Fibroblast of lung (primary cell): ENCODE measurements at regions not wholly inside any gene's neighbourhood (a gene's known extent, or its start where the extent isn't known, plus 50 kb on each side); places are given as distances from the start of the nearest gene placed in this dataset.

Source experiments
- DNase-seq, 2 donors: peaks; one replicate each; pipeline versions ENCODE4 v3.0.0 to v3.0.0-alpha.2; 2010; ENCODE audit warnings: low read depth in 2 of 2
- H2AFZ ChIP-seq: 2 replicates; pipeline ENCODE4 v1.5.1; 2012; ENCODE audit warnings: low read length, control low read depth, inconsistent platforms
- H3K27ac ChIP-seq: 2 replicates; pipeline ENCODE4 v1.5.1; 2011; ENCODE audit warnings: low read length, control low read depth; ENCODE audit not compliant: insufficient read depth
- H3K27me3 ChIP-seq: 2 replicates; pipeline ENCODE4 v1.5.1; 2011; ENCODE audit warnings: mild to moderate bottlenecking, low read length; ENCODE audit not compliant: control insufficient read depth, insufficient read depth
- H3K36me3 ChIP-seq: 2 replicates; pipeline ENCODE4 v1.5.1; 2011; ENCODE audit warnings: low read length; ENCODE audit not compliant: control insufficient read depth, insufficient read depth
- H3K4me1 ChIP-seq: 2 replicates; pipeline ENCODE4 v1.5.1; 2011; ENCODE audit warnings: low read length; ENCODE audit not compliant: control insufficient read depth, insufficient read depth; ENCODE audit errors: extremely low read depth
- H3K4me2 ChIP-seq: 2 replicates; pipeline ENCODE4 v1.5.1; 2011; ENCODE audit warnings: low read length, control low read depth; ENCODE audit not compliant: insufficient read depth; ENCODE audit errors: extremely low read depth
- H3K4me3 ChIP-seq, 4 experiments: fragments of 200-600 bp in 1 of 4; sonication (generic) in 1 of 4; replicated peaks in 1 of 4; 2 replicates each; pipeline ENCODE4 v1.5.1; 2011 to 2016; ENCODE audit warnings: low read length in 4 of 4, low read depth in 3 of 4, mild to moderate bottlenecking in 3 of 4, control low read depth in 2 of 4, inconsistent platforms in 1 of 4, mixed read lengths in 1 of 4; ENCODE audit not compliant: insufficient read depth in 1 of 4; ENCODE audit errors: control extremely low read depth in 1 of 4
- H3K79me2 ChIP-seq: 2 replicates; pipeline ENCODE4 v1.5.1; 2012; ENCODE audit warnings: mild to moderate bottlenecking, low read length, inconsistent platforms; ENCODE audit not compliant: control insufficient read depth, insufficient read depth
- H3K9ac ChIP-seq: 2 replicates; pipeline ENCODE4 v1.5.1; 2011; ENCODE audit warnings: mild to moderate bottlenecking, low read length, control low read depth; ENCODE audit not compliant: insufficient read depth
- H3K9me3 ChIP-seq: 2 replicates; pipeline ENCODE4 v1.5.1; 2012; ENCODE audit warnings: low read depth, low read length; ENCODE audit not compliant: control insufficient read depth, insufficient read depth
- H4K20me1 ChIP-seq: 2 replicates; pipeline ENCODE4 v1.5.1; 2011; ENCODE audit warnings: low read length; ENCODE audit not compliant: control insufficient read depth, insufficient read depth; ENCODE audit errors: extremely low read depth
- CTCF ChIP-seq, 2 donors: IDR thresholded peaks in 1 of 2; conservative IDR thresholded peaks in 1 of 2; 1 replicate in 1 of 2; 2 replicates in 1 of 2; pipeline ENCODE4 v1.5.1; 2011 to 2012; ENCODE audit warnings: low read length in 2 of 2, control low read depth in 1 of 2, inconsistent platforms in 1 of 2, low read depth in 1 of 2, mild to moderate bottlenecking in 1 of 2
- EZH2 ChIP-seq: IDR thresholded peaks from 2 replicates; pipeline ENCODE4 v1.5.1; 2012; ENCODE audit warnings: low read length, control low read depth, mild to moderate bottlenecking; ENCODE audit errors: missing control alignments

GRCh38 chr18:70405052-70405451 lies 116.2 kb downstream of the SOCS6 start:
- no peak overlapping the region for H3K4me2 ChIP-seq
- DNase-seq = peak in 1 of 2 donors; percentile 19
- no peaks in the 10 kb centered on the region for H3K79me2 ChIP-seq
- H3K9me3 ChIP-seq = no peaks in the 10 kb centered on the region
- no peak for TF ChIP-seq EZH2
- no peak for TF ChIP-seq CTCF (conservative IDR thresholded peaks at IDR 0.05 in 1 of 2, IDR thresholded peaks at IDR 0.05 in 1 of 2; ENCODE audit: low read depth in 1 of 2, low read length in 2 of 2)
- H3K36me3 ChIP-seq = no peaks in the 10 kb centered on the region
- no peak overlapping the region for H3K9ac ChIP-seq
- H4K20me1 ChIP-seq = no peaks in the 10 kb centered on the region
- H3K27me3 ChIP-seq = no peaks in the 10 kb centered on the region
- no peak overlapping the region for H3K4me3 ChIP-seq
- no peaks in the 10 kb centered on the region for H3K4me1 ChIP-seq
- H3K27ac ChIP-seq = no peak overlapping the region
- H2AFZ ChIP-seq = no peak overlapping the region

DNA sequence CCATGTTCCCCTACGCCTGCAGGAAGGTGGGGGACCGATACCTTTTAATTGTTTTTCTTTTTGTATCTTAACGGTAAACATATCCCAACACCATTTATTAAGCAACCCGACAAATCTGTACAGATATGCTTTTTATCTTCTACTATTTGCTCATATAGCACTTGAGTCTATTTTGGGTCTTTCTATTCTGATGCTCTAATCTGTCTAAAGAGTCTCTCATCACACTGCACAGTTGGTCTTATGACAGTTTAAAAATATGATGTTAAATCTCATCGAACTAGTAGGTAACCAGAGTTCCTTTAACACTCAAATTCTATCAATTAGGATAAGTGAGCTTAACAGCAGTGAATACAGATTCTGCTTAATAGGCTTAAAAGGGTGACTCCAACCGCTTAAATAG lies 111.6 kb downstream of the SOCS6 start:
- DNase-seq = no peak
- Histone ChIP-seq H3K27ac (no peak overlapping the region), H3K4me1 (peaks cover 6% of the 10 kb centered on the region), H3K36me3 (no peaks in the 10 kb centered on the region), H3K9me3 (no peaks in the 10 kb centered on the region), H3K9ac (no peak overlapping the region), H3K27me3 (no peaks in the 10 kb centered on the region), H2AFZ (no peak overlapping the region), H3K4me3 (no peak overlapping the region), H4K20me1 (no peaks in the 10 kb centered on the region), H3K79me2 (no peaks in the 10 kb centered on the region), H3K4me2 (no peak overlapping the region)
- TF ChIP-seq CTCF (conservative IDR thresholded peaks at IDR 0.05 in 1 of 2, IDR thresholded peaks at IDR 0.05 in 1 of 2; ENCODE audit: low read depth in 1 of 2, low read length in 2 of 2) (no peak), EZH2 (no peak)

- TF ChIP-seq CTCF (conservative IDR thresholded peaks at IDR 0.05 in 1 of 2, IDR thresholded peaks at IDR 0.05 in 1 of 2; ENCODE audit: low read depth in 1 of 2, low read length in 2 of 2) (no peak), EZH2 (no peak)
- Histone ChIP-seq H2AFZ (no peak overlapping the region), H3K27ac (no peak overlapping the region), H3K79me2 (no peaks in the 10 kb centered on the region), H3K9me3 (no peaks in the 10 kb centered on the region), H3K36me3 (no peaks in the 10 kb centered on the region), H3K4me1 (peaks cover 6% of the 10 kb centered on the region), H3K4me2 (no peak overlapping the region), H3K9ac (no peak overlapping the region), H3K27me3 (no peaks in the 10 kb centered on the region), H3K4me3 (no peak overlapping the region), H4K20me1 (no peaks in the 10 kb centered on the region)
- peak in 1 of 2 donors; percentile 65 for DNase-seq
Measured at GRCh38 chr18:70398076-70398475, 109.2 kb downstream of the SOCS6 start.
